DOHH2 (cell line): ENCODE measurements at regions not wholly inside any gene's neighbourhood (a gene's known extent, or its start where the extent isn't known, plus 50 kb on each side); places are given as distances from the start of the nearest gene placed in this dataset.

Experiments
- EZH2phosphoT487 ChIP-seq: fragments of 200-600 bp; sonication (generic); IDR thresholded peaks from 2 replicates; pipeline ENCODE4 v1.6.1; 2017; ENCODE audit warnings: borderline replicate concordance, mild to moderate bottlenecking, antibody characterized with exemption, low read length, moderate library complexity, mixed read lengths
- TF ChIP-seq, protein P1 (sequence below): fragments of 200-600 bp; sonication (generic); IDR thresholded peaks from one replicate; pipeline ENCODE4 v1.5.1; 2014; ENCODE audit warnings: antibody characterized with exemption, mild to moderate bottlenecking, low read depth, low read length; ENCODE audit not compliant: poor library complexity, severe bottlenecking

DNA sequence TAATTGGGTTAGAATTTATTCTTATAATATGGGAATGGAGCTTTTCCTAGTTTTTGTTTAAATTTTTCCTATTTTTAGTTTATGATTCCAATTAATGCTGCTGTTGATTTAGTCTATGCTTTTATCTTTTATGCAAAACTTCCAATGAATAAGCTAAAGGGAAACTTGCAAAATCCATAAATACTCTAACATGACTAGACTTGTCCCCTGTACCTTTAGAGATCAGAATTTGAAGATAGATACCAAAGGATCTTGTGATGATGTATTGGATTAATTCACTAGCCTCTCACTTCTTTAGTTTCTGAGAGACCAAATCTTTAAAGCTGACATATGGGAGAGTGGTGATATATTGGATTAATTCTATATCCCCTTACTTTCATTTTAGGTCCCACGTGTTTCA lies 306.6 kb upstream of the PRMT6 start:
- TF ChIP-seq, protein P1, sequence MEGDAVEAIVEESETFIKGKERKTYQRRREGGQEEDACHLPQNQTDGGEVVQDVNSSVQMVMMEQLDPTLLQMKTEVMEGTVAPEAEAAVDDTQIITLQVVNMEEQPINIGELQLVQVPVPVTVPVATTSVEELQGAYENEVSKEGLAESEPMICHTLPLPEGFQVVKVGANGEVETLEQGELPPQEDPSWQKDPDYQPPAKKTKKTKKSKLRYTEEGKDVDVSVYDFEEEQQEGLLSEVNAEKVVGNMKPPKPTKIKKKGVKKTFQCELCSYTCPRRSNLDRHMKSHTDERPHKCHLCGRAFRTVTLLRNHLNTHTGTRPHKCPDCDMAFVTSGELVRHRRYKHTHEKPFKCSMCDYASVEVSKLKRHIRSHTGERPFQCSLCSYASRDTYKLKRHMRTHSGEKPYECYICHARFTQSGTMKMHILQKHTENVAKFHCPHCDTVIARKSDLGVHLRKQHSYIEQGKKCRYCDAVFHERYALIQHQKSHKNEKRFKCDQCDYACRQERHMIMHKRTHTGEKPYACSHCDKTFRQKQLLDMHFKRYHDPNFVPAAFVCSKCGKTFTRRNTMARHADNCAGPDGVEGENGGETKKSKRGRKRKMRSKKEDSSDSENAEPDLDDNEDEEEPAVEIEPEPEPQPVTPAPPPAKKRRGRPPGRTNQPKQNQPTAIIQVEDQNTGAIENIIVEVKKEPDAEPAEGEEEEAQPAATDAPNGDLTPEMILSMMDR: no peak
- TF ChIP-seq EZH2phosphoT487: no peak
